HG03280 (cell line): ENCODE measurements at regions not wholly inside any gene's neighbourhood (a gene's known extent, or its start where the extent isn't known, plus 50 kb on each side); places are given as distances from the start of the nearest gene placed in this dataset.

Source experiments
- ATAC-seq: cut with Tn5 transposase; IDR thresholded peaks from one replicate; pipeline ENCODE4 v1.9.1; 2021; ENCODE audit warnings: mild to moderate bottlenecking, moderate library complexity; ENCODE audit not compliant: unreplicated experiment

GRCh38 chr7:68485253-68485917 is 1112.9 kb upstream of the AUTS2 start:
- ATAC-seq, result no peak

DNA sequence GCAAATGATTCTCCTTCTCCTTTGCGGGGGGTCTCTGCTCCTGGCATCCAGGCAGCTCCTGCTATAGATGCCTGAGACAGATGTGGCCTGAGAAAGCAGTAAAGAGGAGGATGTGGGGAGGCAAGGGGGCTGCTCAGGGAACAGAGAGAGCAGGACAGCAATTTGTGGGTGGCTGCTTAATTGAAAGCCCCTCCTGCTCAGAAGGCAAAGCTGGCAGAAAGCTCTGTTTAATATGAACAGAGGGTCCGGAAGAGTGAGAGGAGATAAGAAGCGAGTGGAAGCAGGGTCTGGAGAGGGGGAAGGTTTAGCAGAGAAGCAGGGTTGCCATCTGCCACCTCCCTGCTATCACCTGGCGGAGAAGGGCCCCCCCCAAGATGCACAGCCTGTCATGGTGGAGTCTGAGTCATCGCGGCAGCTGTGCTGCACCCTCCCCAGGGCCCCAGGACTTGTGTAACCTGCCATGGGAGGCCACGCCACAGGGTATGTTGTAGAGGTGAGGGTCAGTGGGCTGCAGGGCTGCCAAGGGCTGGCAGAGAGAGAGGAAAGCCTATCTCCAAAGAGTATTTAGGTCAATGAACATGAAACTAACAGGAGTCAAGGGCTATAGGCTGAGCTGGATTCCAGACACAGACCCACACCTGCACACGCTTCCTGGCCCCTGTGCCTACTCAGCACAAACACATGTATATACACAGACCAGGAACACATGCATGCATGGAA is 1109.8 kb upstream of the AUTS2 start:
- ATAC-seq, result no peak

DNA sequence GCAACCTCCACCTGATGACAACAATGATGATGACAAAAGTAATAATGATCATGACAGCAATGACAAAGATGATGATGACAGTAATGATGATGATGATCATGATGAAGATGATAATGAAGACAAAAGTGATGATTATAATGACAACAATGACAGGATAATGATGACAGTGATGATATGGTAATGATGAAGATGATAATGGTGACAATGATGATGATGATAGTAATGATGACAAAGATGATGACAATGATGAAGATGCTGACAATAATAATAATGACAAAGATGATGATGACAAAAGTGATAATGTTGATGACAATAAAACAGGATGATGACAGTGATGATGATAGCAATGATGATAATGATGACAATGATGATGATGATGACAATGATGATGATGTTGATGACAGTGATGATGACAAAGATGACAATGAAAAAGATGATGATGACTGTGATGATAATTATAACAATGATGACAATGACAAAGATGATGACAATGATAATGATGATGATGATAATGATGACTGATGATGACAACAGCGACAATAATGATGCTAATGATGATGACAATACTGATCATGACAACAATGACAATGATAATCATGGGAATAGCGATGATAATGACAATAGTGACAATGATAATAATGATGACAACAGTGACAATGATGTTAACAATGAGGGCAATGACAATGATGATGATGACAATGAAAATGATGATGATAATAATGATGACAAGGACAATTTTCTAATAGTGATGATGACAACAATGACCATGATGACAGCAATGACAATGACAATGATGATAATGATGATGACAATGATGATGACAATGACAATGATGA is 1106.5 kb upstream of the AUTS2 start:
- no peak for ATAC-seq

GRCh38 chr7:68492359-68492690 is 1106.0 kb upstream of the AUTS2 start:
- ATAC-seq, result no peak

- ATAC-seq, result no peak
Measured at GRCh38 chr7:68503400-68503799, 1094.9 kb upstream of the AUTS2 start.

- no peak for ATAC-seq
Measured at GRCh38 chr7:68504716-68505115, 1093.6 kb upstream of the AUTS2 start.

- ATAC-seq, result no peak
Measured at GRCh38 chr7:68505721-68506120, 1092.6 kb upstream of the AUTS2 start.

DNA sequence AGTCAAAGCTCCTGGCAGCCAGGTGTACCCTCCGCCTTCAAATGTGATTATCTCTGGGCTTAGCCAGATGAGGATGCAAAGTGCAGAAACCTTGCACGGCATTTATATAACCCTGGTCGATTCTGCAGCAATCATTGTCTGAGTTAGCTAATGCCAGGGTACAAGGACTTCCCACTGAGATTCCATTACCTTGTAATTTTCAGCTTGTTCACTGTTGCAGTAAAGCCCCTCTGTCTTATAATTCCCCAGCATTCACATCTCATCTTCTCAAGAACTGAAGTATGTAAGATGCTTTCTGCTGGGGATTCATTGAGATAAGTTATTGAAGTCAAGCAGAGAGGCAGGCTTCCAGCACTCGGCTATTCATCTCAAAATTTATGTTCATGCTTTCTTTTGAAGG is 1090.6 kb upstream of the AUTS2 start:
- no peak for ATAC-seq

- no peak for ATAC-seq
Measured at GRCh38 chr7:68509054-68509453, 1089.2 kb upstream of the AUTS2 start.

DNA sequence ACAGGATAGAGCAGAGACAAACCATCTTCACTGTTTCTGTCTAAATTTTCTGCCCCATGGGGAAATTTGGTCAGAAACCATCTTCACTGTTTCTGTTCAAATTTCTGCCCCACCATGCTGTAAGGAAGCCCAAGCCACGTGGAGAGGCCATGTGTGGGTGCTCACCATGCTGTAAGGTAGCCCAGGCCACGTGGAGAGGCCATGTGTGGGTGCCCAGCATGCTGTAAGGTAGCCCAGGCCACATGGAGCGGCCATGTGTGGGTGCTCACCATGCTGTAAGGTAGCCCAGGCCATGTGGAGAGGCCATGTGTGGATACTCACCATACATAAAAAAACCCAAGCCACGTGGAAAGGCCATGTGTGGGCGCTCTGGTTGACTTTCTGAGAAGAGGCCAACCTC is 1088.7 kb upstream of the AUTS2 start:
- ATAC-seq, result no peak

DNA sequence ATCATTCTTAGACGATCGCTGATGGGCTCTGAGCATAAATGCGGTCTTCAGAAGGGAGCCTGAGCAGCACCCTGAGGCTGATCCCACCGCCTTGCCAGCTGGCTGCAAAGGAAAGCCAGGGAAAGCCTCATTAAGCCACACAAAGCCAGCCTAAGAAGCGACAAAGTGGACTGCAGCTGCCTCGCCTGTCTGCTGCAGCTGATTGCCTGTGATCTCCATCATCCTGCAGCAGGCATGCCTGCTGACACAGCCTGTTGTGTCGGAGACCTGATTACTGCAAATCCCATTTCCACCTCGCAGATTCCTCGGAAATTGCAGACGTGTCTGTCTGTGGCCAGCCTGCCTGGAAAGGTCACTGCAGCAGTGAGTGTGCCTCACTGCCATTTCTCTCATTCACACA is 1087.0 kb upstream of the AUTS2 start:
- ATAC-seq, result no peak

DNA sequence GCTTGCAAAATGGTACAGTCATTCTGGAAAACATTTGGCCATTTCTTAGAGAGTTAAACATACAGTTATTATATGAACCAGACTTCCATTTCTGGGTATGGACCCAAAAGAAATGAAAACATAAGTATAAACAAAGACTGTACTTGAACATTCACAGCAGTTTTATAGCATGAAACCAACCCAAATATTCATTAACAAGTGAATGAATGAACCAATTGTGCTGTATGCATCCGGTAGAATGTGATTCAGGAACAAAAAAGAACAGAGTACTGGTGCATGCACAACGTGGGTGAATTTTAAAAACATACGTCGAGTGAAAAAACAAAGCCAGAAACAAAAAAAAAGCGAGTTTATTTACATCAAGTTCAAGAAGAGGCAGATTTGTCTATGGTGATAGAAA is 1085.8 kb upstream of the AUTS2 start:
- no peak for ATAC-seq

DNA sequence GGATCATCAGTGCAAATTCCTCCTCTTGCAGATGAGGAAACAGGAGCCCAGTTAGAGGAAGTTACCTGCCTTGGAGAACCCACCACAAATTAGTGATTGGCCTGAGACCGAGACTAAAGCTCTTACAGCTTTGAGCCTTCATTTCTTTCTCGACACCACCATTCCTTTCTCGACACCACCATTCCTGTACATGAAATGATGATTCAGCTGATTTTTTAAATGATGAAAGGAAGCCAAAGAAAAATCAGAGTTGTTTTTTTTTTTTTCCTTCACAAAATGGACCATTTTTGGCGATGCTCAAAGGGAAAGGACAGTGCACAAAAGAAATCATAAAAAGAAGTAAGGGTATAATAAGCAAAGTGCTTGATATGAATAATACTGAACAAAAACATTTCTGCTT is 1080.2 kb upstream of the AUTS2 start:
- no peak for ATAC-seq

DNA sequence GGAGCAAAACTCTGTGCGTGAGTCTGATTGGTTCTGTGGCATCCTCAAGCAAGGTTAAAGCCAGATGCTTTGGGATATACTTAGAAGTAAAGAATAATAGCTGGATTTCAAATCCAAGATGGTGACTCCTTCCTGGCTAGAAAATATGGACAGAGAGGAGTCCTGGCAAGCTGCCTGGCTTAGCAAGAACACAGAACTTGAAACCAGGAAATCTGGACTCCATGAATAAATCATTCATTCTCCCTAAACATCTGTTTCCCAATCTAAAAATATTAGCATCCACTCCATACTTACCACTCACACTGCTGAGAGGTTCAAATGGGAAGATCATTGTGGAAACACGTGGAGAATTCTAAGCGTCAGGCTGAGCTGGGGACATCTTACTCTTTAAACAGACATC is 1074.1 kb upstream of the AUTS2 start:
- ATAC-seq, result no peak

DNA sequence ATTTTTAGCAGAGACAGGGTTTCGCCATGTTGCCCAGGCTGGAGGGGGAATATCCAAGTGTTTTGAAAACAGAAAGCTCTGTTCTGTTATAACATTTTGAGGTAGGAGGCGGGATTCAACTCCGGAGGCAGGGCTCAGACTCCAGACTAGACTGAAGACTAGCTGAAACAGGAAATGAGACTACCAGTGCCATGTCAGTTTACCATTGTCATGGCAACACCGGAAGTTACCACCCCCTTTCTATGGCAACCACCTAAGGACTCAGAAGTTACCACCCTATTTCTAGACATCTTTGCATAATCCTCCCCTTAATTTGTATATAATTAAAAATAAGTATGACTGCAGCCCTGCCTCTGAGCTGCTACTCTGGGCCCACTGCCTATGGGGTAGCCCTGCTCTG is 1069.1 kb upstream of the AUTS2 start:
- no peak for ATAC-seq

GRCh38 chr7:68535266-68535665 is 1063.0 kb upstream of the AUTS2 start:
- ATAC-seq, result no peak

DNA sequence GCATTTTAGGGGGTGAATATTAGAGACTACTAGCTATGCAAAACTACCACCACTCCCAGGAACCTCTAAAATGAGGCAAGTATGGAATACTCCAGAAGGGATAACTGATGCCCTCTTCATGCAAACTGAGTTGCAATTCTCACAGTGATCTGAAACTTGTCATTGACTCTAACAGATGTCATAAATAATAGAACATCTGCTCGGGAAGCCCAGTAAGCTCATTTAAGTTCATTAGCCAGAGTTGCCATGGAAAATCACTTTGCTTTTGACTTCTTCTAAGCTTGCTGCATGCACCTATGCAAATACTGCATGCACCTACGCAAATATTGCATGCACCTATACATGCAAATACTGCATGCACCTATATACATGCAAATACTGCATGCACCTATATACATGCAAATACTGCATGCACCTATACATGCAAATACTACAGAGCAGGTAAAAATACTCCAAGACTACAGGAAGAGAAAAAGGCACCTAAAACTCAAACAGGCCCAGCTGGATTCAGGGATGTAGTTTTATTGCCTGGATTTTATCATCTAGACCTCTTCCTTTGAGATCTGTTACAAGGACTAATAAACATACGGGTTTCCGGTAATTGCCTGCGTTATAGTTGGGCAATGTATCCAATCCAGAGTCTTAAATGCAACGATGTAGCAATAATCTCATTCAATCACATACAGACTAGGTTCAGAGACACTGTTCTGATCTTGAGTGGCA is 1061.1 kb upstream of the AUTS2 start:
- ATAC-seq, result no peak

- ATAC-seq, result no peak
Measured at GRCh38 chr7:68537774-68538071, 1060.6 kb upstream of the AUTS2 start.

DNA sequence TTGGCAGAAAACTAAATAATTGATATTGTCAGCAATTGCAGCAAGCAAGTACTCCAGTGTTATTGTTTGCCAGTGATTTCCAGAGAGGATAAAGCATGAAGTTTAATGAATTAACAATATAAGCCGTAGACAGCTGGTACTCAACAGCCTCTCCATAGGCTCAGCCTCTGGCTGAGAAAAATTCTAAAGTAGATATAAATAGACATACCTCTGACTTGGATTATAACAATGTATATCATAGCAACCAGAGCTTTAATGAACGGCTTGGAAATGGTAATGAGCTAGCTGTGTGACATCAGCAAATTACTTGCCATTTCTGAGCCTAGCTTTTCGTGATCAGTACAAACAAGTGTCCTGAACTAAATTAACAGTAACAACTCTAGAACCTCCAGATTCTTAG is 1055.4 kb upstream of the AUTS2 start:
- ATAC-seq, result no peak

DNA sequence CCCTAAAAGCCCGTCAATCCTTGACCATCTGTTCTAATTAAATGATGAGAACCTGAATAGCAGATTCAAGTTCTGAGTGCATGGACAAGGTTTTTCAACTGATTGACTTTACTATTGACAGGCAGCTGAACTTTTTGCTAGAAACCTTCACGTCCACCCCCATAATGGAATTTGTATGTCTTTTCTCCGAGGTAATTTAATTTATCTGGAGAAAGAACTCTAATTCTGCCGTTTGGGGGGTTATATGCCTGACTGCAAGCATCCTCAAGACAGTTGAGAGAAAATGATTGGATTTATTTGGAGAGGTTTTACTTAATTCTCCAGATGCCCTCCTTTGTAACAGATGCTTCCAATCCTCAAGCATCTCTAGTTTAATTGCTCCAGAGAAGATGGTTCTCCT is 1053.4 kb upstream of the AUTS2 start:
- ATAC-seq, result no peak

DNA sequence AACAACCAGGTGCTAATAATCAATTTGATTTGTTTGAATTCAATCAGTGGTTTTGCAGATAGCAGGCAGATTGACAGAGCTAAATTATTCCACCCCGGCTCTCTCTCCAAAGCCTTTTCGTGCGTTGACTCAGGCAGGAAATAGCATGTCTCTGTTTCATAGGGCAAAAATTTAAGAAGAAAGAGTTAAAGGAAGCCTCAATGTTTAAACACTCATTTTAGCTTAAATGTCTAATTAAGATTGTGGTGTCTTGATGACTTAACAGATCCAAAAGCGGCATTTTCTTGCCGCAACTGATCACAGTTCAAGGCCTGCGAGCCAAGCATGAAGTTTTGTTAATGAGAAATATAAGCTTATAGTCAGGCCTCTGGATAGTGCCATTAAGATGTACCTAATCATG is 1051.1 kb upstream of the AUTS2 start:
- no peak for ATAC-seq

- no peak for ATAC-seq
Measured at GRCh38 chr7:68547799-68548198, 1050.5 kb upstream of the AUTS2 start.
